DOHH2 (cell line): ENCODE measurements at regions not wholly inside any gene's neighbourhood (a gene's known extent, or its start where the extent isn't known, plus 50 kb on each side); places are given as distances from the start of the nearest gene placed in this dataset.

Source experiments
- EZH2phosphoT487 ChIP-seq: fragments of 200-600 bp; sonication (generic); IDR thresholded peaks from 2 replicates; pipeline ENCODE4 v1.6.1; 2017; ENCODE audit warnings: borderline replicate concordance, mild to moderate bottlenecking, antibody characterized with exemption, low read length, moderate library complexity, mixed read lengths
- TF ChIP-seq, protein P1 (sequence below): fragments of 200-600 bp; sonication (generic); IDR thresholded peaks from one replicate; pipeline ENCODE4 v1.5.1; 2014; ENCODE audit warnings: antibody characterized with exemption, mild to moderate bottlenecking, low read depth, low read length; ENCODE audit not compliant: poor library complexity, severe bottlenecking

DNA sequence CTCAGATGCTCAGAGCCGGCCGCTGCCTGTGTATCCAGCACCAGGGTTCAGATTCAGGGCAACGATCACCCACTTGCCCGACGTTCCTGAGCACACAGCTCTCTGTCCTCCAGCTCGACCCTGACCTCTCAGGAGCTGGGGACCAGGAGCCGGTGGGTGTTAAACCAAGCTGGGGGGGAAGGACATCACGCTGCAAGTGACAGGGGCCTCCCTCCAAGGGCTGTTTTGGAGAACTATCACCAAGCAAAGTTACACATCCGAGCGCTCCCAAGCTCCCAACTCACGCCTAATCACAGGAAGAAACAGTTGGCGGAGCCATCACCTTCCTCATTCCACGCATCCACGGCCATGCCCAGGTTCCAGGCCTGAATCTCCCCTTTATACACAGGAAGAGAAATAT lies 51.5 kb upstream of the ZNF354A start:
- TF ChIP-seq, protein P1, sequence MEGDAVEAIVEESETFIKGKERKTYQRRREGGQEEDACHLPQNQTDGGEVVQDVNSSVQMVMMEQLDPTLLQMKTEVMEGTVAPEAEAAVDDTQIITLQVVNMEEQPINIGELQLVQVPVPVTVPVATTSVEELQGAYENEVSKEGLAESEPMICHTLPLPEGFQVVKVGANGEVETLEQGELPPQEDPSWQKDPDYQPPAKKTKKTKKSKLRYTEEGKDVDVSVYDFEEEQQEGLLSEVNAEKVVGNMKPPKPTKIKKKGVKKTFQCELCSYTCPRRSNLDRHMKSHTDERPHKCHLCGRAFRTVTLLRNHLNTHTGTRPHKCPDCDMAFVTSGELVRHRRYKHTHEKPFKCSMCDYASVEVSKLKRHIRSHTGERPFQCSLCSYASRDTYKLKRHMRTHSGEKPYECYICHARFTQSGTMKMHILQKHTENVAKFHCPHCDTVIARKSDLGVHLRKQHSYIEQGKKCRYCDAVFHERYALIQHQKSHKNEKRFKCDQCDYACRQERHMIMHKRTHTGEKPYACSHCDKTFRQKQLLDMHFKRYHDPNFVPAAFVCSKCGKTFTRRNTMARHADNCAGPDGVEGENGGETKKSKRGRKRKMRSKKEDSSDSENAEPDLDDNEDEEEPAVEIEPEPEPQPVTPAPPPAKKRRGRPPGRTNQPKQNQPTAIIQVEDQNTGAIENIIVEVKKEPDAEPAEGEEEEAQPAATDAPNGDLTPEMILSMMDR: no peak
- TF ChIP-seq EZH2phosphoT487: no peak
